ENCODE measurements at regions not wholly inside any gene's neighbourhood (a gene's known extent, or its start where the extent isn't known, plus 50 kb on each side); places are given as distances from the start of the nearest gene placed in this dataset.
"Not testable (repeated sequence)": the region's sequence is repeated elsewhere in the genome, so short reads cannot be mapped to it uniquely, and the experiment has no call there.

- TF ChIP-seq MLLT1 (IDR thresholded peaks at IDR 0.05) (no peak), GATAD2B (conservative IDR thresholded peaks at IDR 0.05; ENCODE audit: low read depth) (no peak), HCFC1 (IDR thresholded peaks at IDR 0.05; ENCODE audit: low read length) (no peak), TARDBP (IDR thresholded peaks at IDR 0.05; ENCODE audit: borderline replicate concordance) (no peak)
Observed at GRCh38 chr4:131609039-131609438, 1540.1 kb upstream of the PCDH10 start (continued).

GRCh38 chr4:131610517-131610916 lies 1538.6 kb upstream of the PCDH10 start:
- RAD21 ChIA-PET (ENCODE audit: unreplicated experiment); H3K9me3 ChIP-seq (replicated peaks; ENCODE audit: control insufficient read depth, insufficient read depth, low read length); POLR2A ChIA-PET; H3K36me3 ChIP-seq (ENCODE audit: control insufficient read depth in 2 of 2, insufficient read depth in 2 of 2, low read length in 1 of 2); H4K20me1 ChIP-seq (ENCODE audit: control insufficient read depth, insufficient read depth); ATAC-seq; H3K27ac ChIP-seq (ENCODE audit: control insufficient read depth, insufficient read depth); intact Hi-C loops (cut with micrococcal nuclease; ENCODE audit: unreplicated experiment); H3K9ac ChIP-seq (ENCODE audit: control insufficient read depth, insufficient read depth, low read length); H3K79me2 ChIP-seq (ENCODE audit: control insufficient read depth, insufficient read depth, low read length); H2AFZ ChIP-seq (ENCODE audit: control insufficient read depth, low read depth, low read length); H3K4me1 ChIP-seq (ENCODE audit: control insufficient read depth, insufficient read depth, low read length); CTCF ChIA-PET; DNase-seq (ENCODE audit: low read depth, low spot score); SMC1A ChIA-PET (ENCODE audit: uncharacterized antibody, unreplicated experiment); H3K4me3 ChIP-seq; in situ Hi-C loops (cut with MboI); H3K27me3 ChIP-seq (replicated peaks in 1 of 2; ENCODE audit: control insufficient read depth in 2 of 2, insufficient read depth in 2 of 2, low read length in 1 of 2); BruUV-seq (replicated peaks); H3K4me2 ChIP-seq (ENCODE audit: control insufficient read depth, insufficient read depth): not testable (repeated sequence)
- FAIRE-seq: peak; percentile 31
- WGBS (ENCODE audit: insufficient coverage, insufficient replicate concordance, low lambda C conversion rate, missing lambda C conversion rate): 6% methylated on average over 1 of the region's 1 CpG

- no peak for DNase-seq (ENCODE audit: low read depth, low spot score)
- H3K9me3 ChIP-seq (replicated peaks; ENCODE audit: control insufficient read depth, insufficient read depth, low read length): no peaks in the 10 kb centered on the region
- ChIA-PET SMC1A (ENCODE audit: uncharacterized antibody, unreplicated experiment) (interaction anchor here (1.0 kb wide), 1 partner anchor 261 kb away, joined by 4 read pairs; no protein-coding TSS in a partner anchor), RAD21 (ENCODE audit: unreplicated experiment) (no interaction called here), POLR2A (no interaction called here), CTCF (no interaction called here)
- intact Hi-C loops (cut with micrococcal nuclease; ENCODE audit: unreplicated experiment): no loop called here
- H3K9ac ChIP-seq (ENCODE audit: control insufficient read depth, insufficient read depth, low read length): no peak overlapping the region
- BruUV-seq (replicated peaks): no TSS peak
- H4K20me1 ChIP-seq (ENCODE audit: control insufficient read depth, insufficient read depth): no peaks in the 10 kb centered on the region
- no peak for FAIRE-seq
- H3K27ac ChIP-seq (ENCODE audit: control insufficient read depth, insufficient read depth): no peak overlapping the region
- no peak overlapping the region for H2AFZ ChIP-seq (ENCODE audit: control insufficient read depth, low read depth, low read length)
- H3K27me3 ChIP-seq (replicated peaks in 1 of 2; ENCODE audit: control insufficient read depth in 2 of 2, insufficient read depth in 2 of 2, low read length in 1 of 2): no peaks in the 10 kb centered on the region
- H3K4me3 ChIP-seq: no peak overlapping the region
- H3K36me3 ChIP-seq (ENCODE audit: control insufficient read depth in 2 of 2, insufficient read depth in 2 of 2, low read length in 1 of 2): no peaks in the 10 kb centered on the region
- ATAC-seq: peak; percentile 55
- H3K4me2 ChIP-seq (ENCODE audit: control insufficient read depth, insufficient read depth): no peak overlapping the region
- no peaks in the 10 kb centered on the region for H3K4me1 ChIP-seq (ENCODE audit: control insufficient read depth, insufficient read depth, low read length)
- no peaks in the 10 kb centered on the region for H3K79me2 ChIP-seq (ENCODE audit: control insufficient read depth, insufficient read depth, low read length)
- in situ Hi-C loops (cut with MboI): no loop called here
- WGBS (ENCODE audit: insufficient coverage, insufficient replicate concordance, low lambda C conversion rate, missing lambda C conversion rate): 0% methylated on average over 5 of the region's 5 CpGs
- TF ChIP-seq HSF1 (IDR thresholded peaks at IDR 0.05; ENCODE audit: low read depth, low read length): no peak
- TF ChIP-seq CBFB (IDR thresholded peaks at IDR 0.05; ENCODE audit: low read depth): no peak
- no peak for TF ChIP-seq ZNF384 (IDR thresholded peaks at IDR 0.05; ENCODE audit: borderline replicate concordance, low read depth, low read length)
Observed at GRCh38 chr4:131613086-131613823, 1535.8 kb upstream of the PCDH10 start.

Data from GM12878 (cell line).